K562 (cell line): ENCODE measurements at regions not wholly inside any gene's neighbourhood (a gene's known extent, or its start where the extent isn't known, plus 50 kb on each side); places are given as distances from the start of the nearest gene placed in this dataset.

ENCODE experiments used
- ATAC-seq: fragments of 200-7000 bp; cut with Tn5 transposase; 3 replicates; pipeline ENCODE4 v1.9.1; 2020; ENCODE audit warnings: moderate library complexity
- BruUV-seq: library from RNA; stranded (reverse); fragments of 400-500 nt; replicated peaks from 2 replicates; lab custom pipeline; 2021; lab: Mats Ljungman, UMichigan
- CTCF ChIA-PET: fragments of 300-600 bp; formaldehyde crosslinking; extraction: SDS; loops from one replicate; lab custom pipeline; 2021; ENCODE audit warnings: low intra/inter-chr PET ratio; lab: Yijun Ruan, JAX
- POLR2A ChIA-PET: fragments of 300-600, 350-650 bp; sonication (Branson Sonifier 250); formaldehyde crosslinking; extraction: SDS; loops from one replicate; lab custom pipeline; 2021; ENCODE audit warnings: antibody characterized with exemption, inconsistent platforms; lab: Yijun Ruan, JAX
- DNase-seq, 4 experiments: peaks; one replicate each; pipeline versions ENCODE4 v3.0.0 to v3.0.0-alpha.2; 2011 to 2018; ENCODE audit warnings: low spot score in 3 of 4, mixed read lengths in 3 of 4; ENCODE audit errors: extremely low read depth in 1 of 4
- FAIRE-seq: peaks from 2 replicates; lab custom pipeline; 2011; peaks lifted over from hg19 to GRCh38; lab: Jason Lieb, UNC
- H2AFZ ChIP-seq: 2 replicates; pipeline ENCODE4 v1.6.0; 2011; ENCODE audit warnings: low read depth, low read length, control low read depth, inconsistent platforms
- H3K27ac ChIP-seq: fragments of 200-600 bp; 3 replicates; pipeline ENCODE4 v1.8.0; 2011; ENCODE audit warnings: low read depth, mild to moderate bottlenecking, control low read depth, inconsistent platforms, low read length, moderate library complexity, mixed read lengths; ENCODE audit errors: extremely low read depth
- H3K27me3 ChIP-seq, 2 experiments: fragments of 300-600 bp in 1 of 2; 2 replicates in 1 of 2; 3 replicates in 1 of 2; pipeline versions ENCODE4 v1.6.0 to v1.8.0; 2011; ENCODE audit warnings: inconsistent platforms in 2 of 2, low read length in 2 of 2, mild to moderate bottlenecking in 1 of 2, mixed read lengths in 1 of 2, moderate library complexity in 1 of 2; ENCODE audit not compliant: control insufficient read depth in 2 of 2, insufficient read depth in 2 of 2
- H3K36me3 ChIP-seq: fragments of 300-600 bp; 3 replicates; pipeline ENCODE4 v1.8.0; 2011; ENCODE audit warnings: mild to moderate bottlenecking, low read length, inconsistent platforms; ENCODE audit not compliant: control insufficient read depth, insufficient read depth
- H3K4me1 ChIP-seq, 2 experiments: fragments of 200-600 bp in 1 of 2; replicated peaks in 1 of 2; 2 replicates in 1 of 2; 3 replicates in 1 of 2; pipeline versions ENCODE4 v1.5.1 to v1.8.0; 2011; ENCODE audit warnings: inconsistent platforms in 2 of 2, low read length in 2 of 2, mild to moderate bottlenecking in 1 of 2, mixed read lengths in 1 of 2, moderate library complexity in 1 of 2; ENCODE audit not compliant: control insufficient read depth in 2 of 2, insufficient read depth in 2 of 2
- H3K4me2 ChIP-seq: 2 replicates; pipeline ENCODE4 v1.6.1; 2011; ENCODE audit warnings: low read length, control low read depth, inconsistent platforms, mixed read lengths; ENCODE audit not compliant: insufficient read depth
- H3K4me3 ChIP-seq: fragments of 200-600 bp; sonication (generic), shearing (Covaris generic); 2 replicates; pipeline ENCODE4 v1.5.1; 2016; ENCODE audit warnings: control low read depth, inconsistent platforms
- H3K79me2 ChIP-seq: fragments of 200-600 bp; 3 replicates; pipeline ENCODE4 v1.8.0; 2011; ENCODE audit warnings: low read length, inconsistent platforms; ENCODE audit not compliant: control insufficient read depth, insufficient read depth
- H3K9ac ChIP-seq, 2 experiments: 2 replicates each; pipeline versions ENCODE4 v1.6.0 to v1.6.1; 2011; ENCODE audit warnings: low read depth in 2 of 2, low read length in 2 of 2, control low read depth in 1 of 2, inconsistent platforms in 1 of 2, mild to moderate bottlenecking in 1 of 2, mixed read lengths in 1 of 2; ENCODE audit not compliant: insufficient read depth in 1 of 2
- H3K9me1 ChIP-seq: one replicate; pipeline ENCODE4 v1.6.0; 2011; ENCODE audit warnings: inconsistent platforms, mild to moderate bottlenecking, low read length, moderate library complexity; ENCODE audit not compliant: control insufficient read depth, insufficient read depth
- H3K9me3 ChIP-seq: replicated peaks from 2 replicates; pipeline ENCODE4 v1.5.1; 2011; ENCODE audit warnings: low read depth, low read length, inconsistent platforms; ENCODE audit not compliant: control insufficient read depth, insufficient read depth
- H4K20me1 ChIP-seq: replicated peaks from 2 replicates; pipeline ENCODE4 v1.6.1; 2011; ENCODE audit warnings: low read length, inconsistent platforms, mixed read lengths; ENCODE audit not compliant: control insufficient read depth, insufficient read depth
- ARID1B ChIP-seq: fragments of 450-650 bp; IDR thresholded peaks from 2 replicates; pipeline ENCODE4 v1.6.1; 2016; ENCODE audit warnings: antibody characterized with exemption, mild to moderate bottlenecking, inconsistent platforms
- ATF4 ChIP-seq: fragments of 450-650 bp; formaldehyde crosslinking; IDR thresholded peaks from 2 replicates; pipeline ENCODE4 v1.4.0; 2022; ENCODE audit warnings: mild to moderate bottlenecking, moderate library complexity
- BRCA1 ChIP-seq, 2 experiments: fragments of 450-650 bp in 1 of 2; sonication (generic) in 1 of 2; formaldehyde crosslinking in 1 of 2; IDR thresholded peaks; 2 replicates each; pipeline versions ENCODE4 v1.5.0 to v1.6.1; 2017 to 2020; ENCODE audit warnings: mild to moderate bottlenecking in 1 of 2, missing genetic modification reagents in 1 of 2
- CBFA2T3 ChIP-seq: fragments of 450-650 bp; IDR thresholded peaks from 2 replicates; pipeline ENCODE4 v1.6.1; 2017
- DMBX1 ChIP-seq: fragments of 250-450 bp; sonication (Bioruptor Pico); IDR thresholded peaks from 2 replicates; pipeline ENCODE4 v1.8.0; 2022; ENCODE audit warnings: inconsistent platforms, mild to moderate bottlenecking, moderate library complexity, borderline replicate concordance
- DPF2 ChIP-seq: fragments of 450-650 bp; IDR thresholded peaks from 2 replicates; pipeline ENCODE4 v1.6.1; 2016
- ILK ChIP-seq: fragments of 450-650 bp; IDR thresholded peaks from 2 replicates; pipeline ENCODE4 v1.6.1; 2016; ENCODE audit warnings: missing genetic modification characterization, low read depth, mild to moderate bottlenecking, missing compliant biosample characterization, moderate library complexity, borderline replicate concordance
- L3MBTL2 ChIP-seq: fragments of 450-650 bp; IDR thresholded peaks from 2 replicates; pipeline ENCODE4 v1.6.1; 2016; ENCODE audit warnings: mild to moderate bottlenecking, moderate library complexity
- MYBL2 ChIP-seq, 2 experiments: fragments of 450-650 bp in 1 of 2; sonication (generic) in 1 of 2; formaldehyde crosslinking in 1 of 2; IDR thresholded peaks; 2 replicates each; pipeline versions ENCODE4 v1.6.1 to v1.8.1; 2017 to 2022; ENCODE audit warnings: borderline replicate concordance in 1 of 2, inconsistent platforms in 1 of 2, low read depth in 1 of 2, mild to moderate bottlenecking in 1 of 2, missing genetic modification reagents in 1 of 2, moderate library complexity in 1 of 2
- MYC ChIP-seq, 2 experiments: fragments of 250-450 bp in 1 of 2; sonication (Bioruptor Pico) in 1 of 2; IDR thresholded peaks; 2 replicates each; pipeline versions ENCODE4 v1.5.1 to v1.6.1; 2012 to 2021; ENCODE audit warnings: low read depth in 2 of 2, borderline replicate concordance in 1 of 2, improper control_type of control experiment in 1 of 2, low read length in 1 of 2, mild to moderate bottlenecking in 1 of 2, moderate library complexity in 1 of 2
- NCOA1 ChIP-seq: fragments of 450-650 bp; IDR thresholded peaks from 2 replicates; pipeline ENCODE4 v1.6.1; 2016; ENCODE audit warnings: low read depth
- RFX5 ChIP-seq: IDR thresholded peaks from 2 replicates; pipeline ENCODE4 v1.6.1; 2011; ENCODE audit warnings: low read depth, mild to moderate bottlenecking, improper control_type of control experiment, low read length
- STAT5B ChIP-seq: fragments of 250-450 bp; sonication (Bioruptor Pico); IDR thresholded peaks from 2 replicates; pipeline ENCODE4 v1.8.0; 2021; ENCODE audit warnings: mild to moderate bottlenecking, inconsistent platforms
- ZNF121 ChIP-seq: sonication (generic); formaldehyde crosslinking; conservative IDR thresholded peaks from 2 replicates; pipeline ENCODE4 v1.8.0; 2022; ENCODE audit warnings: missing genetic modification reagents
- ZNF41 ChIP-seq: fragments of 250-450 bp; sonication (Bioruptor Pico); conservative IDR thresholded peaks from 2 replicates; pipeline ENCODE4 v1.4.0; 2020; ENCODE audit warnings: mild to moderate bottlenecking
- ZNF445 ChIP-seq: fragments of 250-450 bp; sonication (Bioruptor Pico); IDR thresholded peaks from 2 replicates; pipeline ENCODE4 v1.4.0; 2020; ENCODE audit warnings: low read depth, mild to moderate bottlenecking, moderate library complexity
- WGBS: fragments of 100-300 bp; shearing (Covaris generic); methylation state at CpG from one replicate; pipeline ENCODE4 v1.1.6; 2016; ENCODE audit warnings: low coverage, mixed read lengths; ENCODE audit not compliant: insufficient coverage; ENCODE audit errors: missing lambda C conversion rate; 5-methylcytosine and 5-hydroxymethylcytosine counted together
- in situ Hi-C: fragments of 300-500 bp; cut with MboI; formaldehyde crosslinking; loops from 4 replicates; pipeline ENCODE4 v1.15.0; 2018; ENCODE audit warnings: inconsistent platforms, mixed read lengths
- intact Hi-C: fragments of 100-400 bp; cut with micrococcal nuclease; formaldehyde crosslinking; loops from 2 replicates; pipeline ENCODE4 v1.14.2; 2022
- TF ChIP-seq, protein P1 (sequence below): IDR thresholded peaks from 2 replicates; pipeline ENCODE4 v1.6.1; 2011; ENCODE audit not compliant: insufficient read length; ENCODE audit errors: extremely low read depth
- TF ChIP-seq, protein P2 (sequence below): fragments of 250-450 bp; sonication (Bioruptor Pico); IDR thresholded peaks from 2 replicates; pipeline ENCODE4 v1.8.0; 2021; ENCODE audit warnings: mild to moderate bottlenecking, moderate library complexity

DNA sequence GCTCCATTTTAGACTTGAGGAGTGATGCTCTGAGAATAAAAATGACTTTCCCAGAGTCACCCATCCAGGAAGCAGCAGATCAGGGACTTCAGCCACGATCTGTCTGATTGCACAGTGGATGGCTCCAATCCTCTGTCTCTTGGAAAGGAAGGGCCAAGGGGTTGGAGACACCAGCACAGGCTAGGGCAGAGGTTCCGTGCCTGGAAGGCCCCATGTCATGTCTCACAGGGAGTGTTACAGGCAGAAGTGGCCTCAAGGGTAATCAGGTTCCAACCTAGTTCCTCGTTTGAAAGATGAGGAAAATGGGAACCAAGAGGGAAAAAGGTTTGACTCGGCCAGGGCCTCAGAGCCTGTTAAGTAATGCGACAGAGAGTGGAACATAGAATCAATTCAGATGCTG, 160.0 kb downstream of the EFNB1 start (continued):
- TF ChIP-seq ATF4 (CRISPR knock-in tag), result no peak
- TF ChIP-seq, protein P1, sequence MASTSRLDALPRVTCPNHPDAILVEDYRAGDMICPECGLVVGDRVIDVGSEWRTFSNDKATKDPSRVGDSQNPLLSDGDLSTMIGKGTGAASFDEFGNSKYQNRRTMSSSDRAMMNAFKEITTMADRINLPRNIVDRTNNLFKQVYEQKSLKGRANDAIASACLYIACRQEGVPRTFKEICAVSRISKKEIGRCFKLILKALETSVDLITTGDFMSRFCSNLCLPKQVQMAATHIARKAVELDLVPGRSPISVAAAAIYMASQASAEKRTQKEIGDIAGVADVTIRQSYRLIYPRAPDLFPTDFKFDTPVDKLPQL, result no peak

DNA sequence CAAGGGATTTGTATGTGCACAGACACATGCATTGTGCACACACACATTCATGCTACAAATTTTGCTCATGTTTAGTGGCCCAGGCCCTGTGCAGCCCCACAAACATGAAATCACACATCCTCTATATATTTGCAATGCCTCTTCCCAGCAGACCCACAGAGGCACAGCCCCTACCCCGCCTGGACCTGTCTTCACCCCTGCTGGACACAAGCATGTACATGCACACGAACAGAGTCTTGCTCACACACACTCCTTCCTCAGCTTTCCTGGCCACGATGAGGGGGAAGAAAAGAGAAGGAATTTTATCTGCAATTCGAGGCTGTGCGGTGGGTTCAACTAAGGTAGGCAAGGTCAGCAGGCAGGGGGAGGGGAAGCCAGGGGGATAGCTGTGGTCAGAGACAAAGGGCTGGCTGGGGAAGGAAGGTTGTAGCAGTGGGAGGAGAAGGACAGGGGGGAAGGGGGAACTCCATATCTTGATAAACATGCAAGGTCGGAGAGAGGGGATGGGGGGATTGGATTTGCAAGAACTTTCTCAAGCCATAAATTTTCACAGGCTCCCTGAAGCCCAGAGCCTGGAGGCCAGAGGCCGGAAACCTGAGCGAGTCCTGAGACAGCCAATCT, 156.4 kb downstream of the EFNB1 start:
- no peak for ATAC-seq
- no peak overlapping the region for H3K4me3 ChIP-seq
- H4K20me1 ChIP-seq, result no peaks in the 10 kb centered on the region
- in situ Hi-C loops (no loop called here), intact Hi-C loops (no loop called here)
- H3K9me3 ChIP-seq, result no peaks in the 10 kb centered on the region
- no peak overlapping the region for H3K27ac ChIP-seq
- H3K9me1 ChIP-seq, result no peaks in the 10 kb centered on the region
- FAIRE-seq, result no peak
- no peak overlapping the region for H2AFZ ChIP-seq
- ChIA-PET POLR2A (no interaction called here), CTCF (no interaction called here)
- DNase-seq, result peak in 2 of 4 experiments; percentile 1 to 2
- H3K79me2 ChIP-seq, result no peaks in the 10 kb centered on the region
- WGBS, result 3% methylated on average over 5 of the region's 8 CpGs
- BruUV-seq, result no TSS peak
- no peaks in the 10 kb centered on the region for H3K27me3 ChIP-seq
- no peak overlapping the region for H3K4me2 ChIP-seq
- no peaks in the 10 kb centered on the region; a peak in 1 of 5 replicates for H3K4me1 ChIP-seq
- H3K36me3 ChIP-seq, result no peaks in the 10 kb centered on the region
- H3K9ac ChIP-seq, result no peak overlapping the region
- no peak for TF ChIP-seq CBFA2T3
- no peak for TF ChIP-seq STAT5B (CRISPR knock-in tag)
- TF ChIP-seq ILK (tag), result no peak
- TF ChIP-seq NCOA1, result no peak
- no peak for TF ChIP-seq BRCA1 (IDR thresholded peaks at IDR 0.05)
- no peak for TF ChIP-seq BRCA1 (CRISPR knock-in tag; IDR thresholded peaks at IDR 0.05)
- TF ChIP-seq ZNF41 (CRISPR knock-in tag), result no peak
- TF ChIP-seq MYBL2 (IDR thresholded peaks at IDR 0.05; ENCODE audit: low read depth), result no peak
- TF ChIP-seq MYBL2 (CRISPR knock-in tag; IDR thresholded peaks at IDR 0.05; ENCODE audit: borderline replicate concordance), result no peak
- TF ChIP-seq ZNF121 (CRISPR knock-in tag), result no peak
- no peak for TF ChIP-seq DPF2
- TF ChIP-seq RFX5, result no peak
- TF ChIP-seq L3MBTL2, result no peak
- TF ChIP-seq DMBX1 (CRISPR knock-in tag), result no peak
- no peak for TF ChIP-seq MYC (IDR thresholded peaks at IDR 0.05; ENCODE audit: low read depth, low read length)
- TF ChIP-seq MYC (CRISPR knock-in tag; IDR thresholded peaks at IDR 0.05; ENCODE audit: borderline replicate concordance, low read depth), result no peak
- no peak for TF ChIP-seq ARID1B
- TF ChIP-seq, protein P2, sequence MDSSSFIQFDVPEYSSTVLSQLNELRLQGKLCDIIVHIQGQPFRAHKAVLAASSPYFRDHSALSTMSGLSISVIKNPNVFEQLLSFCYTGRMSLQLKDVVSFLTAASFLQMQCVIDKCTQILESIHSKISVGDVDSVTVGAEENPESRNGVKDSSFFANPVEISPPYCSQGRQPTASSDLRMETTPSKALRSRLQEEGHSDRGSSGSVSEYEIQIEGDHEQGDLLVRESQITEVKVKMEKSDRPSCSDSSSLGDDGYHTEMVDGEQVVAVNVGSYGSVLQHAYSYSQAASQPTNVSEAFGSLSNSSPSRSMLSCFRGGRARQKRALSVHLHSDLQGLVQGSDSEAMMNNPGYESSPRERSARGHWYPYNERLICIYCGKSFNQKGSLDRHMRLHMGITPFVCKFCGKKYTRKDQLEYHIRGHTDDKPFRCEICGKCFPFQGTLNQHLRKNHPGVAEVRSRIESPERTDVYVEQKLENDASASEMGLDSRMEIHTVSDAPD (CRISPR knock-in tag), result no peak
- TF ChIP-seq ZNF445, result no peak
